HEK293 (cell line): ENCODE measurements at regions not wholly inside any gene's neighbourhood (a gene's known extent, or its start where the extent isn't known, plus 50 kb on each side); places are given as distances from the start of the nearest gene placed in this dataset.

Experiments used
- CTCF ChIA-PET: fragments of 350-600 bp; formaldehyde crosslinking; extraction: SDS; loops from one replicate; lab custom pipeline; 2021; ENCODE audit warnings: antibody characterized with exemption; lab: Yijun Ruan, JAX
- POLR2A ChIA-PET: fragments of 300-600 bp; formaldehyde crosslinking; extraction: SDS; loops from one replicate; lab custom pipeline; 2020; ENCODE audit warnings: antibody characterized with exemption, inconsistent platforms; lab: Yijun Ruan, JAX
- H3K27ac ChIP-seq: fragments of 200-500 bp; sonication (Bioruptor generic); 2 replicates; pipeline ENCODE4 v1.5.1; 2014; ENCODE audit warnings: low read depth, low read length, control low read depth, inconsistent platforms; ENCODE audit errors: extremely low read depth
- H3K36me3 ChIP-seq, 2 experiments: fragments of 200-500 bp in 1 of 2; sonication (Bioruptor generic) in 1 of 2; 1 replicate in 1 of 2; 2 replicates in 1 of 2; pipeline ENCODE4 v1.5.1; 2014 to 2017; ENCODE audit warnings: inconsistent platforms in 2 of 2, low read length in 2 of 2; ENCODE audit not compliant: control insufficient read depth in 2 of 2, insufficient read depth in 1 of 2
- H3K4me1 ChIP-seq: fragments of 200-500 bp; sonication (Bioruptor generic); 2 replicates; pipeline ENCODE4 v1.5.1; 2014; ENCODE audit warnings: mild to moderate bottlenecking, low read length, inconsistent platforms; ENCODE audit not compliant: control insufficient read depth, insufficient read depth
- H3K4me3 ChIP-seq: 2 replicates; pipeline ENCODE4 v1.5.1; 2011; ENCODE audit warnings: low read depth, mild to moderate bottlenecking, control low read depth, low read length, moderate library complexity
- H3K9me3 ChIP-seq: fragments of 200-500 bp; sonication (Bioruptor generic); 2 replicates; pipeline ENCODE4 v1.5.1; 2014; ENCODE audit warnings: low read depth, low read length, inconsistent platforms; ENCODE audit not compliant: control insufficient read depth, insufficient read depth
- ELK4 ChIP-seq: IDR thresholded peaks from 2 replicates; pipeline ENCODE4 v1.6.1; 2011; ENCODE audit warnings: mild to moderate bottlenecking, low read depth, low read length, borderline replicate concordance
- PRDM10 ChIP-seq: fragments of 450-650 bp; formaldehyde crosslinking; IDR thresholded peaks from 2 replicates; pipeline ENCODE4 v1.5.1; 2016; ENCODE audit warnings: missing biosample characterization, missing genetic modification characterization
- PRDM2 ChIP-seq: fragments of 450-650 bp; formaldehyde crosslinking; IDR thresholded peaks from 2 replicates; pipeline ENCODE4 v1.5.1; 2016; ENCODE audit warnings: missing biosample characterization, missing genetic modification characterization, borderline replicate concordance
- REPIN1 ChIP-seq: fragments of 450-650 bp; formaldehyde crosslinking; IDR thresholded peaks from 2 replicates; pipeline ENCODE4 v1.5.1; 2017; ENCODE audit warnings: missing biosample characterization, missing genetic modification characterization, low read depth
- SALL2 ChIP-seq: fragments of 450-650 bp; formaldehyde crosslinking; IDR thresholded peaks from 2 replicates; pipeline ENCODE4 v1.5.0; 2017; ENCODE audit warnings: missing biosample characterization, mild to moderate bottlenecking, missing genetic modification characterization, borderline replicate concordance
- SCRT1 ChIP-seq: fragments of 450-650 bp; formaldehyde crosslinking; IDR thresholded peaks from 2 replicates; pipeline ENCODE4 v1.5.1; 2016; ENCODE audit warnings: missing biosample characterization, missing genetic modification characterization, borderline replicate concordance
- SETDB1 ChIP-seq: IDR thresholded peaks from one replicate; pipeline ENCODE4 v1.6.1; 2017; ENCODE audit warnings: mild to moderate bottlenecking, low read length, moderate library complexity, mixed read lengths; ENCODE audit not compliant: insufficient read length
- YY1 ChIP-seq: fragments of 450-650 bp; formaldehyde crosslinking; IDR thresholded peaks from 2 replicates; pipeline ENCODE4 v1.5.1; 2018; ENCODE audit warnings: missing biosample characterization, missing genetic modification characterization
- ZBTB7A ChIP-seq: fragments of 450-650 bp; formaldehyde crosslinking; IDR thresholded peaks from 2 replicates; pipeline ENCODE4 v1.5.1; 2016; ENCODE audit warnings: low read depth, missing biosample characterization, missing genetic modification characterization
- ZNF155 ChIP-seq: fragments of 450-650 bp; formaldehyde crosslinking; IDR thresholded peaks from 2 replicates; pipeline ENCODE4 v1.5.1; 2016; ENCODE audit warnings: missing biosample characterization, missing genetic modification characterization
- ZNF2 ChIP-seq: fragments of 450-650 bp; formaldehyde crosslinking; IDR thresholded peaks from 2 replicates; pipeline ENCODE4 v1.5.1; 2016; ENCODE audit warnings: missing biosample characterization, missing genetic modification characterization
- ZNF341 ChIP-seq: fragments of 450-650 bp; formaldehyde crosslinking; IDR thresholded peaks from 2 replicates; pipeline ENCODE4; 2016; ENCODE audit warnings: low read depth, missing biosample characterization, missing genetic modification characterization
- ZNF398 ChIP-seq: fragments of 450-650 bp; formaldehyde crosslinking; IDR thresholded peaks from 2 replicates; pipeline ENCODE4 v1.5.1; 2017; ENCODE audit warnings: missing biosample characterization, missing genetic modification characterization
- ZNF404 ChIP-seq: fragments of 450-650 bp; formaldehyde crosslinking; IDR thresholded peaks from 2 replicates; pipeline ENCODE4 v1.5.1; 2017; ENCODE audit warnings: missing biosample characterization, missing genetic modification characterization
- ZNF548 ChIP-seq: fragments of 450-650 bp; formaldehyde crosslinking; IDR thresholded peaks from 2 replicates; pipeline ENCODE4 v1.5.1; 2016; ENCODE audit warnings: missing biosample characterization, missing genetic modification characterization
- ZNF660 ChIP-seq: fragments of 450-650 bp; IDR thresholded peaks from 2 replicates; pipeline ENCODE4 v1.5.1; 2018; ENCODE audit warnings: missing biosample characterization, mild to moderate bottlenecking, missing genetic modification characterization
- ZNF692 ChIP-seq: fragments of 450-650 bp; formaldehyde crosslinking; IDR thresholded peaks from 2 replicates; pipeline ENCODE4 v1.5.1; 2016; ENCODE audit warnings: missing biosample characterization, missing genetic modification characterization
- ZNF768 ChIP-seq: fragments of 450-650 bp; formaldehyde crosslinking; IDR thresholded peaks from 2 replicates; pipeline ENCODE4 v1.5.1; 2018; ENCODE audit warnings: missing biosample characterization, mild to moderate bottlenecking, missing genetic modification characterization
- ZNF776 ChIP-seq: fragments of 450-650 bp; formaldehyde crosslinking; IDR thresholded peaks from 2 replicates; pipeline ENCODE4 v1.5.0; 2017; ENCODE audit warnings: missing biosample characterization, missing genetic modification characterization, borderline replicate concordance
- ZNF792 ChIP-seq: fragments of 450-650 bp; formaldehyde crosslinking; IDR thresholded peaks from 2 replicates; pipeline ENCODE4 v1.5.1; 2016; ENCODE audit warnings: missing biosample characterization, missing genetic modification characterization

GRCh38 chr2:236855176-236855865, 230.4 kb upstream of the COPS8 start (continued):
- TF ChIP-seq ZNF2 (tag by site-specific recombination), result no peak
- TF ChIP-seq PRDM10, result no peak
- TF ChIP-seq ELK4, result no peak
- no peak for TF ChIP-seq ZNF155 (tag by site-specific recombination)
- TF ChIP-seq SETDB1, result no peak
- TF ChIP-seq REPIN1 (tag by site-specific recombination), result no peak
- TF ChIP-seq, all 188 proteins: peak for 0

- no peak overlapping the region for H3K27ac ChIP-seq
- H3K9me3 ChIP-seq, result no peaks in the 10 kb centered on the region
- H3K36me3 ChIP-seq, result no peaks in the 10 kb centered on the region
- POLR2A ChIA-PET, result no interaction called here
- H3K4me1 ChIP-seq, result no peaks in the 10 kb centered on the region
- CTCF ChIA-PET, result no interaction called here
- no peak overlapping the region for H3K4me3 ChIP-seq
- TF ChIP-seq SCRT1 (tag by site-specific recombination), result no peak
- no peak for TF ChIP-seq ZNF692 (tag by site-specific recombination)
- no peak for TF ChIP-seq ZNF548 (tag by site-specific recombination)
- TF ChIP-seq PRDM2 (tag by site-specific recombination), result no peak
- no peak for TF ChIP-seq ZNF404 (tag by site-specific recombination)
- no peak for TF ChIP-seq ZNF792 (tag by site-specific recombination)
- no peak for TF ChIP-seq ZNF776 (tag by site-specific recombination)
- TF ChIP-seq ZNF768 (tag by site-specific recombination), result no peak
- TF ChIP-seq YY1 (tag by site-specific recombination), result no peak
- no peak for TF ChIP-seq ZNF660 (tag by site-specific recombination)
- no peak for TF ChIP-seq SALL2 (tag by site-specific recombination)
- no peak for TF ChIP-seq ZNF155 (tag by site-specific recombination)
- no peak for TF ChIP-seq ZNF341 (tag by site-specific recombination)
- TF ChIP-seq ZBTB7A, result no peak
- no peak for TF ChIP-seq ZNF398 (tag by site-specific recombination)
Measured at GRCh38 chr2:236855866-236856847, 229.5 kb upstream of the COPS8 start.
